ENCODE measurements at regions not wholly inside any gene's neighbourhood (a gene's known extent, or its start where the extent isn't known, plus 50 kb on each side); places are given as distances from the start of the nearest gene placed in this dataset.

GRCh38 chr2:34534761-34535160 lies 935.7 kb upstream of the FAM98A start:
- Histone ChIP-seq H3K27ac (no peak overlapping the region), H3K36me3 (no peaks in the 10 kb centered on the region), H3K27me3 (replicated peaks; ENCODE audit: insufficient read depth) (no peaks in the 10 kb centered on the region), H3K4me1 (ENCODE audit: control insufficient read depth in 1 of 2, low read depth in 2 of 2) (no peaks in the 10 kb centered on the region), H3K4me3 (no peak overlapping the region), H3K9me3 (peaks cover 4% of the 10 kb centered on the region)
- ATAC-seq (ENCODE audit: insufficient number of reproducible peaks, low FRiP score, low read depth) (no peak), DNase-seq (ENCODE audit: low spot score) (no peak)
- no peak for TF ChIP-seq CTCF (IDR thresholded peaks at IDR 0.05)

GRCh38 chr2:34534341-34534740 lies 935.2 kb upstream of the FAM98A start:
- Histone ChIP-seq H3K4me1 (ENCODE audit: control insufficient read depth in 1 of 2, low read depth in 2 of 2) (no peaks in the 10 kb centered on the region), H3K27ac (no peak overlapping the region), H3K27me3 (replicated peaks; ENCODE audit: insufficient read depth) (no peaks in the 10 kb centered on the region), H3K36me3 (no peaks in the 10 kb centered on the region), H3K4me3 (no peak overlapping the region), H3K9me3 (no peaks in the 10 kb centered on the region)
- DNase-seq (ENCODE audit: low spot score) = no peak
- no peak for TF ChIP-seq CTCF (IDR thresholded peaks at IDR 0.05)
- ATAC-seq (ENCODE audit: insufficient number of reproducible peaks, low FRiP score, low read depth) = no peak

- Histone ChIP-seq H3K4me1 (ENCODE audit: control insufficient read depth in 1 of 2, low read depth in 2 of 2) (no peaks in the 10 kb centered on the region), H3K4me3 (no peak overlapping the region), H3K27me3 (replicated peaks; ENCODE audit: insufficient read depth) (no peaks in the 10 kb centered on the region), H3K9me3 (no peaks in the 10 kb centered on the region), H3K36me3 (no peaks in the 10 kb centered on the region), H3K27ac (no peak overlapping the region)
- ATAC-seq (ENCODE audit: insufficient number of reproducible peaks, low FRiP score, low read depth) (no peak), DNase-seq (ENCODE audit: low spot score) (no peak)
- no peak for TF ChIP-seq CTCF (IDR thresholded peaks at IDR 0.05)
Observed at GRCh38 chr2:34533585-34534183, 934.6 kb upstream of the FAM98A start.

- H3K4me3 ChIP-seq = no peak overlapping the region
- H3K9me3 ChIP-seq = no peaks in the 10 kb centered on the region
- no peak for TF ChIP-seq CTCF (IDR thresholded peaks at IDR 0.05)
Observed at GRCh38 chr2:34529965-34530364, 930.9 kb upstream of the FAM98A start.

GRCh38 chr2:34523958-34524514 lies 924.9 kb upstream of the FAM98A start:
- no peak for ATAC-seq (ENCODE audit: insufficient number of reproducible peaks, low FRiP score, low read depth)
- no peaks in the 10 kb centered on the region for H3K36me3 ChIP-seq
- DNase-seq (ENCODE audit: low spot score) = no peak
- H3K4me1 ChIP-seq (ENCODE audit: control insufficient read depth in 1 of 2, low read depth in 2 of 2) = no peaks in the 10 kb centered on the region
- no peaks in the 10 kb centered on the region for H3K9me3 ChIP-seq
- no peak overlapping the region for H3K27ac ChIP-seq
- H3K4me3 ChIP-seq = no peak overlapping the region
- no peaks in the 10 kb centered on the region for H3K27me3 ChIP-seq (replicated peaks; ENCODE audit: insufficient read depth)
- no peak for TF ChIP-seq CTCF (IDR thresholded peaks at IDR 0.05)

More at GRCh38 chr2:34529965-34530364, 930.9 kb upstream of the FAM98A start:
- H3K27me3 ChIP-seq (replicated peaks; ENCODE audit: insufficient read depth) = no peaks in the 10 kb centered on the region
- H3K4me1 ChIP-seq (ENCODE audit: control insufficient read depth in 1 of 2, low read depth in 2 of 2) = no peaks in the 10 kb centered on the region
- no peaks in the 10 kb centered on the region for H3K36me3 ChIP-seq
- no peak overlapping the region for H3K27ac ChIP-seq
- DNase-seq (ENCODE audit: low spot score) = no peak
- ATAC-seq (ENCODE audit: insufficient number of reproducible peaks, low FRiP score, low read depth) = no peak
